HCT116 (cell line): ENCODE measurements at regions not wholly inside any gene's neighbourhood (a gene's known extent, or its start where the extent isn't known, plus 50 kb on each side); places are given as distances from the start of the nearest gene placed in this dataset.

Source experiments
- CEBPB ChIP-seq: IDR thresholded peaks from 2 replicates; pipeline ENCODE4 v1.6.1; 2012; ENCODE audit warnings: low read depth
- POLR2A ChIP-seq: IDR thresholded peaks from 2 replicates; pipeline ENCODE4 v1.7.0; 2011; ENCODE audit warnings: borderline replicate concordance; ENCODE audit not compliant: insufficient read depth, insufficient read length; ENCODE audit errors: extremely low read depth
- POLR2AphosphoS5 ChIP-seq: IDR thresholded peaks from 2 replicates; pipeline ENCODE4 v1.6.1; 2011; ENCODE audit warnings: mild to moderate bottlenecking, low read depth, low read length, moderate library complexity
- RAD21 ChIP-seq: IDR thresholded peaks from 2 replicates; pipeline ENCODE4 v1.6.1; 2012; ENCODE audit warnings: low read depth, mild to moderate bottlenecking
- SIN3A ChIP-seq: IDR thresholded peaks from 2 replicates; pipeline ENCODE4 v1.6.1; 2012; ENCODE audit warnings: low read depth
- TCF7L2 ChIP-seq: IDR thresholded peaks from 2 replicates; pipeline ENCODE4 v1.7.0; 2011; ENCODE audit warnings: borderline replicate concordance, inconsistent platforms; ENCODE audit not compliant: insufficient read depth, insufficient read length; ENCODE audit errors: extremely low read depth
- ZNF274 ChIP-seq: fragments of 200-500 bp; sonication (Bioruptor generic); IDR thresholded peaks from 2 replicates; pipeline ENCODE4 v1.6.1; 2014; ENCODE audit warnings: mild to moderate bottlenecking, low read depth, low read length, inconsistent platforms
- TF ChIP-seq, protein P1 (sequence below), 3 experiments: fragments of 200-600 bp in 1 of 3; sonication (generic) in 1 of 3; IDR thresholded peaks in 2 of 3; conservative IDR thresholded peaks in 1 of 3; 2 replicates each; pipeline ENCODE4 v1.5.1; 2012 to 2017; ENCODE audit warnings: low read depth in 2 of 3, low read length in 2 of 3, antibody characterized with exemption in 1 of 3, borderline replicate concordance in 1 of 3, control low read depth in 1 of 3, mild to moderate bottlenecking in 1 of 3, mixed read lengths in 1 of 3, mixed run types in 1 of 3, moderate library complexity in 1 of 3; ENCODE audit not compliant: insufficient read depth in 1 of 3
- TF ChIP-seq, protein P2 (sequence below): IDR thresholded peaks from 2 replicates; pipeline ENCODE4 v1.6.1; 2012; ENCODE audit warnings: low read depth
- TF ChIP-seq, protein P3 (sequence below): IDR thresholded peaks from 2 replicates; pipeline ENCODE4 v1.6.1; 2012

- no peak for TF ChIP-seq POLR2A
- TF ChIP-seq POLR2AphosphoS5: no peak
- TF ChIP-seq, protein P1, sequence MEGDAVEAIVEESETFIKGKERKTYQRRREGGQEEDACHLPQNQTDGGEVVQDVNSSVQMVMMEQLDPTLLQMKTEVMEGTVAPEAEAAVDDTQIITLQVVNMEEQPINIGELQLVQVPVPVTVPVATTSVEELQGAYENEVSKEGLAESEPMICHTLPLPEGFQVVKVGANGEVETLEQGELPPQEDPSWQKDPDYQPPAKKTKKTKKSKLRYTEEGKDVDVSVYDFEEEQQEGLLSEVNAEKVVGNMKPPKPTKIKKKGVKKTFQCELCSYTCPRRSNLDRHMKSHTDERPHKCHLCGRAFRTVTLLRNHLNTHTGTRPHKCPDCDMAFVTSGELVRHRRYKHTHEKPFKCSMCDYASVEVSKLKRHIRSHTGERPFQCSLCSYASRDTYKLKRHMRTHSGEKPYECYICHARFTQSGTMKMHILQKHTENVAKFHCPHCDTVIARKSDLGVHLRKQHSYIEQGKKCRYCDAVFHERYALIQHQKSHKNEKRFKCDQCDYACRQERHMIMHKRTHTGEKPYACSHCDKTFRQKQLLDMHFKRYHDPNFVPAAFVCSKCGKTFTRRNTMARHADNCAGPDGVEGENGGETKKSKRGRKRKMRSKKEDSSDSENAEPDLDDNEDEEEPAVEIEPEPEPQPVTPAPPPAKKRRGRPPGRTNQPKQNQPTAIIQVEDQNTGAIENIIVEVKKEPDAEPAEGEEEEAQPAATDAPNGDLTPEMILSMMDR (IDR thresholded peaks at IDR 0.05 in 2 of 3, conservative IDR thresholded peaks at IDR 0.05 in 1 of 3; ENCODE audit: borderline replicate concordance in 1 of 3, insufficient read depth in 1 of 3, low read depth in 2 of 3, low read length in 2 of 3): no peak
- no peak for TF ChIP-seq TCF7L2
- no peak for TF ChIP-seq SIN3A
- no peak for TF ChIP-seq CEBPB
- TF ChIP-seq, protein P2, sequence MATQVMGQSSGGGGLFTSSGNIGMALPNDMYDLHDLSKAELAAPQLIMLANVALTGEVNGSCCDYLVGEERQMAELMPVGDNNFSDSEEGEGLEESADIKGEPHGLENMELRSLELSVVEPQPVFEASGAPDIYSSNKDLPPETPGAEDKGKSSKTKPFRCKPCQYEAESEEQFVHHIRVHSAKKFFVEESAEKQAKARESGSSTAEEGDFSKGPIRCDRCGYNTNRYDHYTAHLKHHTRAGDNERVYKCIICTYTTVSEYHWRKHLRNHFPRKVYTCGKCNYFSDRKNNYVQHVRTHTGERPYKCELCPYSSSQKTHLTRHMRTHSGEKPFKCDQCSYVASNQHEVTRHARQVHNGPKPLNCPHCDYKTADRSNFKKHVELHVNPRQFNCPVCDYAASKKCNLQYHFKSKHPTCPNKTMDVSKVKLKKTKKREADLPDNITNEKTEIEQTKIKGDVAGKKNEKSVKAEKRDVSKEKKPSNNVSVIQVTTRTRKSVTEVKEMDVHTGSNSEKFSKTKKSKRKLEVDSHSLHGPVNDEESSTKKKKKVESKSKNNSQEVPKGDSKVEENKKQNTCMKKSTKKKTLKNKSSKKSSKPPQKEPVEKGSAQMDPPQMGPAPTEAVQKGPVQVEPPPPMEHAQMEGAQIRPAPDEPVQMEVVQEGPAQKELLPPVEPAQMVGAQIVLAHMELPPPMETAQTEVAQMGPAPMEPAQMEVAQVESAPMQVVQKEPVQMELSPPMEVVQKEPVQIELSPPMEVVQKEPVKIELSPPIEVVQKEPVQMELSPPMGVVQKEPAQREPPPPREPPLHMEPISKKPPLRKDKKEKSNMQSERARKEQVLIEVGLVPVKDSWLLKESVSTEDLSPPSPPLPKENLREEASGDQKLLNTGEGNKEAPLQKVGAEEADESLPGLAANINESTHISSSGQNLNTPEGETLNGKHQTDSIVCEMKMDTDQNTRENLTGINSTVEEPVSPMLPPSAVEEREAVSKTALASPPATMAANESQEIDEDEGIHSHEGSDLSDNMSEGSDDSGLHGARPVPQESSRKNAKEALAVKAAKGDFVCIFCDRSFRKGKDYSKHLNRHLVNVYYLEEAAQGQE: no peak
- TF ChIP-seq ZNF274: no peak
- TF ChIP-seq RAD21: no peak
- TF ChIP-seq, protein P3, sequence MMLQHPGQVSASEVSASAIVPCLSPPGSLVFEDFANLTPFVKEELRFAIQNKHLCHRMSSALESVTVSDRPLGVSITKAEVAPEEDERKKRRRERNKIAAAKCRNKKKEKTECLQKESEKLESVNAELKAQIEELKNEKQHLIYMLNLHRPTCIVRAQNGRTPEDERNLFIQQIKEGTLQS: no peak
These were observed 405.4 kb downstream of the ZSWIM6 start for GRCh38 chr5:61737301-61737963.
